Ovary (tissue), 3 donors: ENCODE measurements at regions not wholly inside any gene's neighbourhood (a gene's known extent, or its start where the extent isn't known, plus 50 kb on each side); places are given as distances from the start of the nearest gene placed in this dataset.

ENCODE experiments used
- CTCF ChIP-seq, 3 donors: fragments of 450-650 bp in 2 of 3; fragments of 200-600 bp in 1 of 3; IDR thresholded peaks; one replicate each; pipeline versions ENCODE4 v1.5.1 to v1.8.0; 2016 to 2022; ENCODE audit warnings: antibody characterized with exemption in 3 of 3, mild to moderate bottlenecking in 1 of 3
- EP300 ChIP-seq: sonication (generic); formaldehyde crosslinking; IDR thresholded peaks from one replicate; pipeline ENCODE4 v1.6.1; 2017; ENCODE audit warnings: antibody characterized with exemption
- donor health status: DM: no; HTN: no; CAD: no.

DNA sequence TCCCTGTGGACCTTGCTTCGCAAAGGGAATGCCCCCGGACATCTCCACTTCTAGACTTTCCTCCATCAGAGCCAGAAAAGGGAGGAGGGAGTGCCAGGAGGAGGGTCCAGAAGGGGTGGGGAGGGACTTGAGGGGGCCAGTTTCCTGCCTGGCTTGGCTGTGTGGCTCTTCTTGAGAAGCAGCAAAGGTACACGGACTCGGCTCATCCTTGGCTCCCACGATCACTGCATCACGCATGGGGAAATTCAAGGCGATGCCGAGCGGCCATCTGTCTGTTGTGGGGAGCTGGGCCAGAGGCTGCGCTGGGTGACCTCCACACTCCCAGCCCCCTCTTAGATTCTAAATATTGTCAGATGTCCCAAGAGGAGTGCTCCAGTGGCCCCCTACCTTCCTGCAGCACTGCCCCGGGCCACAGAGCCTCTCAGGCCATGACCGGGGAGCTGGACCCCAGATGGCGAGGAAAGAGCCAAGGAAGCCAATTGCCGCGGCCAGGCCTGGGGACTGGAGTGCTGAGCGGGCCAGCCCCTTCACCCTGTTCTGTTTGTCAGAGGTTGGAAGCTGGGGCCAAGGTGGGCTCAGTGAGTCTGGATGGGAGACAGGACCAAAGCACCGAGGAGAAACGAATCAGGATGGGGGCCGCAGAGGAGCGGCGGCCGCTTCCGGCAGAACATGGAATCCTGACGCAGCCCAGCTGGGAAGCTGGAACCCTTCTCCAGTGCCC, 104.5 kb downstream of the RBFOX3 start:
- TF ChIP-seq CTCF (IDR thresholded peaks at IDR 0.05), result no peak
- TF ChIP-seq EP300, result no peak
